ENCODE measurements at regions not wholly inside any gene's neighbourhood (a gene's known extent, or its start where the extent isn't known, plus 50 kb on each side); places are given as distances from the start of the nearest gene placed in this dataset.

DNA sequence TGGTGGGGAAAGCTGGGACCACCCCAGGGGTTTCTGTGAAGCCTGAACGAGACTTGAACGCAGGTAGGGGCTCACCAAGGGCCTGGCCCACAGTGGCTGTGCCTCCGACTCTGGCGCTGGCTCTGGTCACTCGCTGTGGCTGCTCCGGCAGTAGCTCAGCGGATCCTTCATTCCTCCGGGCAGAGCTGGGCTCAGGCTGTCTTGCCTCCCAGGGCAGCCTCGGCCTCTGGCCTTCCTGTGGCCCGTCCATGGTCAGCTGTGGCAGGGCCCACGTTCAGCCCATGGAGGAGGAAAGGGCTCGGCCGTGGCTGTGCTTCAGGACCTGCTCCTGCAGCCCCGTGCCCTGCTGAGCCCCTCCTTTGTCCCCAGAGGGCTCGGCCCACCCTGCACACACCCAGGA, 162.9 kb upstream of the C1orf174 start:
- Histone ChIP-seq H3K36me3 (ENCODE audit: control insufficient read depth, insufficient read depth, low read length) (no peaks in the 10 kb centered on the region), H3K4me3 (replicated peaks; ENCODE audit: low read depth, low read length) (no peak overlapping the region), H3K27me3 (replicated peaks; ENCODE audit: control insufficient read depth, insufficient read depth, low read length) (no peaks in the 10 kb centered on the region)
- TF ChIP-seq, protein P1, sequence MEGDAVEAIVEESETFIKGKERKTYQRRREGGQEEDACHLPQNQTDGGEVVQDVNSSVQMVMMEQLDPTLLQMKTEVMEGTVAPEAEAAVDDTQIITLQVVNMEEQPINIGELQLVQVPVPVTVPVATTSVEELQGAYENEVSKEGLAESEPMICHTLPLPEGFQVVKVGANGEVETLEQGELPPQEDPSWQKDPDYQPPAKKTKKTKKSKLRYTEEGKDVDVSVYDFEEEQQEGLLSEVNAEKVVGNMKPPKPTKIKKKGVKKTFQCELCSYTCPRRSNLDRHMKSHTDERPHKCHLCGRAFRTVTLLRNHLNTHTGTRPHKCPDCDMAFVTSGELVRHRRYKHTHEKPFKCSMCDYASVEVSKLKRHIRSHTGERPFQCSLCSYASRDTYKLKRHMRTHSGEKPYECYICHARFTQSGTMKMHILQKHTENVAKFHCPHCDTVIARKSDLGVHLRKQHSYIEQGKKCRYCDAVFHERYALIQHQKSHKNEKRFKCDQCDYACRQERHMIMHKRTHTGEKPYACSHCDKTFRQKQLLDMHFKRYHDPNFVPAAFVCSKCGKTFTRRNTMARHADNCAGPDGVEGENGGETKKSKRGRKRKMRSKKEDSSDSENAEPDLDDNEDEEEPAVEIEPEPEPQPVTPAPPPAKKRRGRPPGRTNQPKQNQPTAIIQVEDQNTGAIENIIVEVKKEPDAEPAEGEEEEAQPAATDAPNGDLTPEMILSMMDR (IDR thresholded peaks at IDR 0.05; ENCODE audit: insufficient read depth, low read length, poor library complexity, severe bottlenecking) = no peak
- no peak for DNase-seq (ENCODE audit: extremely low read depth, insufficient read length)

DNA sequence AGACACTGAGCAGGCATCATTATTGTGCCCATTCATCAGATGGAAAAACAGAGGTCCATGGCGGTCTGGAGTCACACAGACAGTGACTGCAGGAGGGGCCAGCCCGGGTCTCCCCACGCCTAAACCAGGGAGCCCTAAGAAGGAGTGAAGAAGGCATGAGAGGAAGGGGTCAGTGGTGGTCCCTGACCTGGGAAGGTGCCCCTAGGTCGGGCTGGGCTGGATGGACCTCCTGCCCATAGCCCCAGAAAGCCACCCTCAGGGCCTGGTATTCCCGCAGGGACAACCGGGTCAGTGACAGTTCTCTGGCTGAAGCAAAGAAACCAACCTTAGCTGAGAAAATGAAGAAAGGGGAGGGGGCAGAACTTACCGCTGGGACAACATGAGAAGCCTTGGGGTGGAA, 163.4 kb upstream of the C1orf174 start:
- TF ChIP-seq, protein P1 (IDR thresholded peaks at IDR 0.05; ENCODE audit: insufficient read depth, low read length, poor library complexity, severe bottlenecking) = no peak
- no peak for DNase-seq (ENCODE audit: extremely low read depth, insufficient read length)
- Histone ChIP-seq H3K27me3 (replicated peaks; ENCODE audit: control insufficient read depth, insufficient read depth, low read length) (no peaks in the 10 kb centered on the region), H3K36me3 (ENCODE audit: control insufficient read depth, insufficient read depth, low read length) (no peaks in the 10 kb centered on the region), H3K4me3 (replicated peaks; ENCODE audit: low read depth, low read length) (no peak overlapping the region)

DNA sequence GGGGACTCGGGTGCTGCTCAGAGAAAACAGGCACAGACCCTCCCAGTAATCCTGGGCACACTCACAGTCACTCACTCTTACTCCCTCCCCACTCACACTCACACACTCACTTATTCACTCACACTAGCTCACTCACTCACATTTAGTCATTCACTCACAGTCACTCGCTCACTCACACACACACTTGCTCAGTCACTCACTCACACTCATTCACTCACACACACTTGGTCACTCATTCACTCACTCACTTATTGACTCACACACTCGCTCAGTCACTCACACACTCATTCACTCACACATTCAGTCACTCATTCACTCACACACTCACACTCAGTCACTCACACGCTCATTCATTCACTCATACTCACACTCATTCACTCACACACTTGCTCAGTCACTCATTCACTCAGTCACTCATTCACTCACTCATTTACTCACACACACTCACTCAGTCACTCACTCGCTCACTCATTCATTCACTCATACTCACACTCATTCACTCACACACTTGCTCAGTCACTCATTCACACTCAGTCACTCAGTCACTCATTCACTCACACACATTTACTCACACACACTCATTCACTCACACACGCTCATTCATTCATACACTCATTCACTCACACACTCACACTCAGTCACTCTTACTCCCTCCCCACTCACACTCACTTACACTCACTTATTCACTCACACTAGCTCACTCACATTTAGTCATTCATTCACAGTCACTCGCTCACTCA, 164.2 kb upstream of the C1orf174 start:
- no peak for DNase-seq (ENCODE audit: extremely low read depth, insufficient read length)
- Histone ChIP-seq H3K36me3 (ENCODE audit: control insufficient read depth, insufficient read depth, low read length) (no peaks in the 10 kb centered on the region), H3K27me3 (replicated peaks; ENCODE audit: control insufficient read depth, insufficient read depth, low read length) (no peaks in the 10 kb centered on the region), H3K4me3 (replicated peaks; ENCODE audit: low read depth, low read length) (no peak overlapping the region)
- TF ChIP-seq, protein P1 (IDR thresholded peaks at IDR 0.05; ENCODE audit: insufficient read depth, low read length, poor library complexity, severe bottlenecking) = no peak

DNA sequence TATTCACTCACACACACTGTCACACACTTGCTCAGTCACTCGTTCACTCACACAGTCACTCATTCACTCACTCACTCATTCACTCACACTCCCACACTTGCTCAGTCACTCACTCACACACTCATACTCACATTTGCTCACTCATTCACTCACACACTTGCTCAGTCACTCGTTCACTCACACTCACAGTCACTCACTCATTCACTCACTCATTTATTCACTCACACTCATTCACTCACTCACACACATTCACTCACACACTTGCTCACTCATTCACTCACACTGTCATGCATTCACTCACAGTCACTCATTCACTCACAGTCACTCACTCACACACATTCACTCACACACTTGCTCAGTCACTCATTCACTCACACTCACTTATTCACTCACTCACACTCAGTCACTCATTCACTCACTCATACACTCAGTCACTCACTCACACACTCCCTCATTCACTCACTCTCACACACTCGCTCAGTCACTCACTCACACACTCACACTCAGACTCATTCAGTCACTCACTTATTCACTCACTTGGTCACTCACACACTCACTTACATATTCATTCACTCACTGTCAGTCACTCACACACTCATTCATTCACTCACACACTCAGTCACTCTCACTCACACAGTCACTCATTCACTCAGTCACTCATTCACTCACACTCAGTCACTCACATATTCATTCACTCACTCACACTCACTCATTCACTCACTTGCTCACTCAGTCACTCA, 167.0 kb upstream of the C1orf174 start:
- no peak for DNase-seq (ENCODE audit: extremely low read depth, insufficient read length)
- H3K4me3 ChIP-seq (replicated peaks; ENCODE audit: low read depth, low read length) = no peak overlapping the region
- TF ChIP-seq, protein P1 (IDR thresholded peaks at IDR 0.05; ENCODE audit: insufficient read depth, low read length, poor library complexity, severe bottlenecking) = no peak
- H3K36me3 ChIP-seq (ENCODE audit: control insufficient read depth, insufficient read depth, low read length) = no peaks in the 10 kb centered on the region
- no peaks in the 10 kb centered on the region for H3K27me3 ChIP-seq (replicated peaks; ENCODE audit: control insufficient read depth, insufficient read depth, low read length)

DNA sequence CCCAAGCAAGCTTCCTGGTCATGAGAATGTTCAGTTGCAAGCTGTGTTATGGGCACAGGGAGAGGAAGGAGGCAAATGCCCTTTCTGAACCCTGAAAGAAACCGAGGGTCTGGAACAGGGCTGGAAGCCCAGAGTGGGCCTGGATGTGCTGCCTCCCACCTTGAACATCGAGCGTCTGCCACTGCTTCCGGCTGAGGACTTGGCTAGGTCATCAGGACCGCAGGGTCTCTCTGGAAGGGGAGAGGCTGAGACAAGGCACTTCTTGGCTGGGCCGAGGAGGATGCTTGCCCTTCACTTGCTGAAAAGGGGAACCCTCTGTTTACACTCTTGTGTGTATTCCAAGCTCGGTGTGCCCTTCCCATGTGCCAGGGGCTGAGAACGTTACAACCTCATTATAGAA, 168.0 kb upstream of the C1orf174 start:
- DNase-seq (ENCODE audit: extremely low read depth, insufficient read length) = no peak
- TF ChIP-seq, protein P1 (IDR thresholded peaks at IDR 0.05; ENCODE audit: insufficient read depth, low read length, poor library complexity, severe bottlenecking) = no peak
- Histone ChIP-seq H3K27me3 (replicated peaks; ENCODE audit: control insufficient read depth, insufficient read depth, low read length) (no peaks in the 10 kb centered on the region), H3K36me3 (ENCODE audit: control insufficient read depth, insufficient read depth, low read length) (no peaks in the 10 kb centered on the region), H3K4me3 (replicated peaks; ENCODE audit: low read depth, low read length) (no peak overlapping the region)

Measured in GM06990 (cell line).